Upper lobe of right lung (tissue), 1 donor: ENCODE measurements at regions not wholly inside any gene's neighbourhood (a gene's known extent, or its start where the extent isn't known, plus 50 kb on each side); places are given as distances from the start of the nearest gene placed in this dataset.

ENCODE experiments used
- ATAC-seq: fragments of 200-7000 bp; cut with Tn5 transposase; one replicate; pipeline ENCODE4 v1.9.1; 2020; ENCODE audit warnings: mild to moderate bottlenecking, moderate library complexity
- DNase-seq: peaks from one replicate; pipeline ENCODE4 v3.0.0-alpha.2; 2020
- H3K27ac ChIP-seq: fragments of 200-600 bp; one replicate; pipeline ENCODE4 v1.8.0; 2022
- H3K27me3 ChIP-seq: fragments of 200-600 bp; one replicate; pipeline ENCODE4 v1.8.0; 2022; ENCODE audit warnings: mild to moderate bottlenecking
- H3K36me3 ChIP-seq: fragments of 200-600 bp; one replicate; pipeline ENCODE4 v1.8.0; 2022
- H3K4me1 ChIP-seq: fragments of 200-600 bp; one replicate; pipeline ENCODE4 v1.8.0; 2022
- H3K4me3 ChIP-seq: fragments of 200-600 bp; one replicate; pipeline ENCODE4 v1.8.0; 2022; ENCODE audit warnings: mild to moderate bottlenecking
- H3K9me3 ChIP-seq: fragments of 200-600 bp; one replicate; pipeline ENCODE4 v1.8.0; 2022
- CTCF ChIP-seq: fragments of 200-600 bp; IDR thresholded peaks from one replicate; pipeline ENCODE4 v1.8.0; 2022; ENCODE audit warnings: antibody characterized with exemption
- intact Hi-C: fragments of 100-400 bp; cut with DNase I; formaldehyde crosslinking; loops from one replicate; pipeline ENCODE4 v1.11.0; 2022
- donor health status: DM: no; HTN: yes; CAD: no; lungs with severe emphysema.

- TF ChIP-seq CTCF, result no peak
- no peaks in the 10 kb centered on the region for H3K4me1 ChIP-seq
- intact Hi-C loops, result no loop called here
- ATAC-seq, result no peak
- no peaks in the 10 kb centered on the region for H3K27me3 ChIP-seq
- no peak overlapping the region for H3K4me3 ChIP-seq
- no peaks in the 10 kb centered on the region for H3K9me3 ChIP-seq
- no peaks in the 10 kb centered on the region for H3K36me3 ChIP-seq
- no peak for DNase-seq
- no peak overlapping the region for H3K27ac ChIP-seq
Observed at GRCh38 chr4:62550121-62550520, 1350.0 kb downstream of the ADGRL3 start.

DNA sequence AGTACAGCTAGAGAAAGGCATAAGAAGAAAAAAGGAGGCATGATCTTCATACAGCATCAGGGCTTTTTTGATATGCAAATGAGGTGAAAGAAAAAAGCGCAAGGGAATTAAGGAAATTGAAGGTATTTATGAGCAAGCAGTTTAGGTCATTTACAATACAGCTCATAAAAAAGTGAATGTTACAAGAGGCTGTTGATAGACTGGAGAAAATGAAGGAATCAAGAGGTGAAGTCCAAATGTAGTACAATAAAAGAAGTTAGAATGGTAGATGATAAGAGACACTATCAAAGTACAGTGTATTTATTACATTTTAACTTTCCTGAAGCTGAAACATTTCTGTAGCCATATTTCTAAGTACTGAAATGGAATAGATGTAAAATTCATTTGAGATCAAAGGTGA, 1349.5 kb downstream of the ADGRL3 start:
- no peaks in the 10 kb centered on the region for H3K27me3 ChIP-seq
- no peaks in the 10 kb centered on the region for H3K36me3 ChIP-seq
- H3K4me3 ChIP-seq, result no peak overlapping the region
- no peaks in the 10 kb centered on the region for H3K4me1 ChIP-seq
- no peak for TF ChIP-seq CTCF
- DNase-seq (no peak), ATAC-seq (no peak)
- intact Hi-C loops, result no loop called here
- no peaks in the 10 kb centered on the region for H3K9me3 ChIP-seq
- no peak overlapping the region for H3K27ac ChIP-seq

GRCh38 chr4:62548765-62549164, 1348.6 kb downstream of the ADGRL3 start:
- Histone ChIP-seq H3K27me3 (no peaks in the 10 kb centered on the region), H3K27ac (no peak overlapping the region), H3K4me3 (no peak overlapping the region), H3K9me3 (no peaks in the 10 kb centered on the region), H3K4me1 (no peaks in the 10 kb centered on the region), H3K36me3 (no peaks in the 10 kb centered on the region)
- ATAC-seq (no peak), DNase-seq (no peak)
- TF ChIP-seq CTCF, result no peak
- intact Hi-C loops, result no loop called here

DNA sequence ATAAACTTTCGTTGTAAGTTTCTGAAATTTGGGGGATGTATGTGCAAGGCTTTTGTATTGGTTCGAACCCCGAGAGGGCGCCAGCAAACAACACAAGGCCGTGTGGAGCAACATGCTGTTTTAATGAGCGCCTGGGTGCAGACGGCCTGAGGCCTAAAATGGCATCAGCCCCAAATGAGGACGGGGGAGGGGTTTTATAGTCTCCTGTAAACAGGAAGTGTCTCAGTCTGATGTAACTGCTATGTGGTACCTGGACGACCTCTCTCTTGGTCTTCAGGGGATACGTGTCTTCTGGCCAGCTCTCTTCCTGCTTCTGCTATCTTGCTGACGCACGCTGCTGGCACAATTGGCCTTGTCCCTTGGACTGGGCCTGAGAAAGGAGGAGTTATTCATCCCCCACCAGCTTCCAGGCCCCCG, 1348.0 kb downstream of the ADGRL3 start:
- intact Hi-C loops, result no loop called here
- ATAC-seq (no peak), DNase-seq (no peak)
- Histone ChIP-seq H3K27me3 (no peaks in the 10 kb centered on the region), H3K36me3 (no peaks in the 10 kb centered on the region), H3K27ac (no peak overlapping the region), H3K9me3 (no peaks in the 10 kb centered on the region), H3K4me3 (no peak overlapping the region), H3K4me1 (no peaks in the 10 kb centered on the region)
- TF ChIP-seq CTCF, result no peak

- no peak for DNase-seq
- H3K36me3 ChIP-seq, result no peaks in the 10 kb centered on the region
- H3K27ac ChIP-seq, result no peak overlapping the region
- no peak overlapping the region for H3K4me3 ChIP-seq
- H3K27me3 ChIP-seq, result no peaks in the 10 kb centered on the region
- H3K4me1 ChIP-seq, result no peaks in the 10 kb centered on the region
- intact Hi-C loops, result no loop called here
- TF ChIP-seq CTCF, result no peak
- no peak for ATAC-seq
- H3K9me3 ChIP-seq, result peaks cover 4% of the 10 kb centered on the region
Observed at GRCh38 chr4:62544428-62544827, 1344.3 kb downstream of the ADGRL3 start.

GRCh38 chr4:62543002-62543401, 1342.9 kb downstream of the ADGRL3 start:
- Histone ChIP-seq H3K27ac (no peak overlapping the region), H3K36me3 (no peaks in the 10 kb centered on the region), H3K9me3 (peaks cover 4% of the 10 kb centered on the region), H3K4me3 (no peak overlapping the region), H3K4me1 (no peaks in the 10 kb centered on the region), H3K27me3 (no peaks in the 10 kb centered on the region)
- ATAC-seq (no peak), DNase-seq (no peak)
- intact Hi-C loops, result no loop called here
- no peak for TF ChIP-seq CTCF
